SK-N-SH treated with all-trans-retinoic acid at 6 μM for 48 hours (cell line): ENCODE measurements at regions not wholly inside any gene's neighbourhood (a gene's known extent, or its start where the extent isn't known, plus 50 kb on each side); places are given as distances from the start of the nearest gene placed in this dataset.

Experiments
- ATAC-seq: fragments of 200-7000 bp; cut with Tn5 transposase; 3 replicates; pipeline ENCODE4 v1.9.1; 2020; ENCODE audit warnings: mild to moderate bottlenecking, moderate library complexity
- ARNTL ChIP-seq: fragments of 450-650 bp; formaldehyde crosslinking; IDR thresholded peaks from 2 replicates; pipeline ENCODE4 v1.5.0; 2020; ENCODE audit warnings: low read depth, mild to moderate bottlenecking, moderate library complexity, borderline replicate concordance
- BACH2 ChIP-seq: fragments of 250-450 bp; sonication (Bioruptor Pico); IDR thresholded peaks from 2 replicates; pipeline ENCODE4 v1.9.0; 2021; ENCODE audit warnings: mild to moderate bottlenecking, borderline replicate concordance
- CSDC2 ChIP-seq: fragments of 250-450 bp; sonication (Bioruptor Pico); IDR thresholded peaks from 2 replicates; pipeline ENCODE4 v1.5.0; 2020; ENCODE audit warnings: mild to moderate bottlenecking, moderate library complexity
- CSRNP3 ChIP-seq: fragments of 250-450 bp; sonication (Bioruptor Pico); IDR thresholded peaks from 2 replicates; pipeline ENCODE4 v1.5.1; 2021; ENCODE audit warnings: mild to moderate bottlenecking, moderate library complexity
- ESRRG ChIP-seq: fragments of 250-450 bp; sonication (Bioruptor Pico); IDR thresholded peaks from 2 replicates; pipeline ENCODE4 v1.6.1; 2021; ENCODE audit warnings: mild to moderate bottlenecking
- GLIS3 ChIP-seq: fragments of 250-450 bp; sonication (Bioruptor Pico); IDR thresholded peaks from 2 replicates; pipeline ENCODE4 v1.5.0; 2020; ENCODE audit warnings: mild to moderate bottlenecking, moderate library complexity
- ISL1 ChIP-seq: fragments of 250-450 bp; sonication (Bioruptor Pico); IDR thresholded peaks from 2 replicates; pipeline ENCODE4 v2.1.2; 2022; ENCODE audit warnings: mild to moderate bottlenecking, moderate library complexity
- OSR1 ChIP-seq: fragments of 250-450 bp; sonication (Bioruptor Pico); IDR thresholded peaks from 2 replicates; pipeline ENCODE4 v1.8.0; 2022; ENCODE audit warnings: moderate library complexity, mild to moderate bottlenecking, inconsistent platforms
- PATZ1 ChIP-seq: fragments of 250-450 bp; sonication (Bioruptor Pico); IDR thresholded peaks from 2 replicates; pipeline ENCODE4 v1.8.0; 2020; ENCODE audit warnings: mild to moderate bottlenecking, moderate library complexity, borderline replicate concordance
- POU6F1 ChIP-seq: fragments of 250-450 bp; sonication (Bioruptor Pico); IDR thresholded peaks from 2 replicates; pipeline ENCODE4 v1.8.0; 2021; ENCODE audit warnings: low read depth, mild to moderate bottlenecking, moderate library complexity, borderline replicate concordance
- PPARA ChIP-seq: fragments of 250-450 bp; sonication (Bioruptor Pico); IDR thresholded peaks from 2 replicates; pipeline ENCODE4 v1.5.0; 2020; ENCODE audit warnings: mild to moderate bottlenecking, borderline replicate concordance
- SNAI2 ChIP-seq: fragments of 250-450 bp; sonication (Bioruptor Pico); IDR thresholded peaks from 2 replicates; pipeline ENCODE4 v1.5.0; 2020; ENCODE audit warnings: mild to moderate bottlenecking, moderate library complexity
- TCF4 ChIP-seq: fragments of 250-450 bp; sonication (Bioruptor Pico); IDR thresholded peaks from 2 replicates; pipeline ENCODE4 v1.8.0; 2021; ENCODE audit warnings: mild to moderate bottlenecking, moderate library complexity, borderline replicate concordance
- TOX ChIP-seq: fragments of 250-450 bp; sonication (Bioruptor Pico); IDR thresholded peaks from 2 replicates; pipeline ENCODE4 v1.8.0; 2021; ENCODE audit warnings: mild to moderate bottlenecking, moderate library complexity, borderline replicate concordance
- TSHZ2 ChIP-seq: fragments of 250-450 bp; sonication (Bioruptor Pico); IDR thresholded peaks from 2 replicates; pipeline ENCODE4 v1.5.0; 2020; ENCODE audit warnings: mild to moderate bottlenecking, moderate library complexity
- ZC3H10 ChIP-seq: fragments of 250-450 bp; sonication (Bioruptor Pico); IDR thresholded peaks from 2 replicates; pipeline ENCODE4 v1.5.1; 2021; ENCODE audit warnings: mild to moderate bottlenecking, moderate library complexity
- ZFP3 ChIP-seq: fragments of 250-450 bp; sonication (Bioruptor Pico); IDR thresholded peaks from 2 replicates; pipeline ENCODE4 v1.5.0; 2020; ENCODE audit warnings: mild to moderate bottlenecking, moderate library complexity
- ZFP30 ChIP-seq: fragments of 450-650 bp; formaldehyde crosslinking; IDR thresholded peaks from 2 replicates; pipeline ENCODE4 v1.5.0; 2022; ENCODE audit warnings: mild to moderate bottlenecking, moderate library complexity
- ZNF565 ChIP-seq: fragments of 450-650 bp; formaldehyde crosslinking; conservative IDR thresholded peaks from 2 replicates; pipeline ENCODE4 v1.5.0; 2020; ENCODE audit warnings: low read depth, mild to moderate bottlenecking, moderate library complexity
- ZNF70 ChIP-seq: fragments of 450-650 bp; formaldehyde crosslinking; IDR thresholded peaks from 2 replicates; pipeline ENCODE4 v1.5.0; 2020; ENCODE audit warnings: mild to moderate bottlenecking, moderate library complexity
- ZNF8 ChIP-seq: fragments of 450-650 bp; formaldehyde crosslinking; IDR thresholded peaks from 2 replicates; pipeline ENCODE4 v1.5.0; 2020; ENCODE audit warnings: mild to moderate bottlenecking, moderate library complexity

GRCh38 chr3:33977227-33977626, 178.8 kb downstream of the PDCD6IP start:
- TF ChIP-seq CSRNP3 (CRISPR knock-in tag) (no peak), CSDC2 (CRISPR knock-in tag) (no peak), GLIS3 (CRISPR knock-in tag) (no peak), ARNTL (no peak), ZNF8 (CRISPR knock-in tag) (no peak), ZNF70 (no peak), OSR1 (CRISPR knock-in tag) (no peak), TOX (CRISPR knock-in tag) (no peak), ISL1 (CRISPR knock-in tag) (no peak), PPARA (CRISPR knock-in tag) (no peak), POU6F1 (CRISPR knock-in tag) (no peak), TCF4 (CRISPR knock-in tag) (no peak), ZFP3 (CRISPR knock-in tag) (no peak), SNAI2 (CRISPR knock-in tag) (no peak), ESRRG (CRISPR knock-in tag) (no peak), TSHZ2 (no peak)

GRCh38 chr3:33980252-33980651, 181.8 kb downstream of the PDCD6IP start:
- ATAC-seq: peak; percentile 96
- TF ChIP-seq ZC3H10 (CRISPR knock-in tag) (no peak), CSRNP3 (CRISPR knock-in tag) (no peak), ISL1 (CRISPR knock-in tag) (peak; percentile 52), ARNTL (no peak), TOX (CRISPR knock-in tag) (no peak)

More at GRCh38 chr3:33977227-33977626, 178.8 kb downstream of the PDCD6IP start:
- ATAC-seq: no peak

- ATAC-seq: no peak
- TF ChIP-seq PPARA (CRISPR knock-in tag): no peak
- TF ChIP-seq ZNF565 (CRISPR knock-in tag): no peak
- no peak for TF ChIP-seq OSR1 (CRISPR knock-in tag)
- no peak for TF ChIP-seq BACH2
- no peak for TF ChIP-seq ISL1 (CRISPR knock-in tag)
- no peak for TF ChIP-seq PATZ1 (CRISPR knock-in tag)
- TF ChIP-seq CSRNP3 (CRISPR knock-in tag): no peak
- no peak for TF ChIP-seq TCF4 (CRISPR knock-in tag)
- TF ChIP-seq ZC3H10 (CRISPR knock-in tag): no peak
- no peak for TF ChIP-seq ZFP30 (CRISPR knock-in tag)
- TF ChIP-seq ZNF8 (CRISPR knock-in tag): no peak
- no peak for TF ChIP-seq TSHZ2
- TF ChIP-seq POU6F1 (CRISPR knock-in tag): no peak
- no peak for TF ChIP-seq CSDC2 (CRISPR knock-in tag)
- no peak for TF ChIP-seq GLIS3 (CRISPR knock-in tag)
Measured at GRCh38 chr3:33982269-33982798, 183.9 kb downstream of the PDCD6IP start.
